HepG2 (cell line): ENCODE measurements at regions not wholly inside any gene's neighbourhood (a gene's known extent, or its start where the extent isn't known, plus 50 kb on each side); places are given as distances from the start of the nearest gene placed in this dataset.

Source experiments
- ATAC-seq: fragments of 200-7000 bp; cut with Tn5 transposase; 3 replicates; pipeline ENCODE4 v1.9.1; 2020; ENCODE audit warnings: mild to moderate bottlenecking, moderate library complexity
- BruUV-seq: library from RNA; stranded (reverse); fragments of 400-500 nt; replicated peaks from 2 replicates; lab custom pipeline; 2021; lab: Mats Ljungman, UMichigan
- CTCF ChIA-PET: fragments of 300-600 bp; formaldehyde crosslinking; extraction: SDS; loops from one replicate; lab custom pipeline; 2021; ENCODE audit warnings: low total read pairs, inconsistent platforms, low intra/inter-chr PET ratio; lab: Yijun Ruan, JAX
- POLR2A ChIA-PET: fragments of 350-600 bp; sonication (Branson Sonifier 250); formaldehyde crosslinking; loops from one replicate; lab custom pipeline; 2020; ENCODE audit warnings: antibody characterized with exemption, inconsistent platforms; lab: Yijun Ruan, JAX
- DNase-seq: peaks from one replicate; pipeline ENCODE4 v3.0.0-alpha.2; 2015; ENCODE audit warnings: low spot score
- FAIRE-seq: peaks from 3 replicates; lab custom pipeline; 2011; peaks lifted over from hg19 to GRCh38; lab: Jason Lieb, UNC
- H2AFZ ChIP-seq: one replicate; pipeline ENCODE4 v1.6.1; 2011; ENCODE audit warnings: low read length, inconsistent platforms
- H3K27ac ChIP-seq: fragments of 300-600 bp; 3 replicates; pipeline ENCODE4 v1.8.0; 2011; ENCODE audit warnings: mixed run types, mild to moderate bottlenecking, mixed read lengths, low read length, inconsistent platforms; ENCODE audit not compliant: insufficient read depth; ENCODE audit errors: extremely low read length
- H3K27me3 ChIP-seq, 2 experiments: fragments of 200-600 bp in 1 of 2; 2 replicates in 1 of 2; 3 replicates in 1 of 2; pipeline versions ENCODE4 v1.6.0 to v1.8.0; 2011; ENCODE audit warnings: low read length in 2 of 2, mild to moderate bottlenecking in 2 of 2, moderate library complexity in 2 of 2, inconsistent platforms in 1 of 2; ENCODE audit not compliant: insufficient read depth in 2 of 2, control insufficient read depth in 1 of 2
- H3K36me3 ChIP-seq, 2 experiments: fragments of 200-600 bp in 1 of 2; replicated peaks in 1 of 2; 2 replicates in 1 of 2; 3 replicates in 1 of 2; pipeline versions ENCODE4 v1.5.1 to v1.8.0; 2011; ENCODE audit warnings: low read length in 2 of 2, inconsistent platforms in 1 of 2; ENCODE audit not compliant: insufficient read depth in 2 of 2, control insufficient read depth in 1 of 2
- H3K4me1 ChIP-seq: 2 replicates; pipeline ENCODE4 v1.5.1; 2012; ENCODE audit warnings: low read length, inconsistent platforms; ENCODE audit not compliant: insufficient read depth
- H3K4me2 ChIP-seq: 2 replicates; pipeline ENCODE4 v1.6.0; 2011; ENCODE audit warnings: low read depth, low read length, inconsistent platforms
- H3K4me3 ChIP-seq, 3 experiments: fragments of 200-600 bp in 1 of 3; sonication (generic), shearing (Covaris generic) in 1 of 3; replicated peaks in 1 of 3; 2 replicates each; pipeline ENCODE4 v1.5.1; 2011 to 2016; ENCODE audit warnings: low read length in 3 of 3, inconsistent platforms in 2 of 3, low read depth in 2 of 3, mild to moderate bottlenecking in 2 of 3, control low read depth in 1 of 3, mixed read lengths in 1 of 3; ENCODE audit not compliant: insufficient read depth in 1 of 3
- H3K79me2 ChIP-seq: one replicate; pipeline ENCODE4 v1.6.1; 2011; ENCODE audit warnings: low read length, inconsistent platforms; ENCODE audit not compliant: insufficient read depth
- H3K9ac ChIP-seq: 2 replicates; pipeline ENCODE4 v1.6.0; 2011; ENCODE audit warnings: mild to moderate bottlenecking, low read depth, low read length, inconsistent platforms; ENCODE audit not compliant: insufficient read depth
- H3K9me3 ChIP-seq: 2 replicates; pipeline ENCODE4 v1.5.1; 2012; ENCODE audit warnings: mild to moderate bottlenecking, low read length
- H4K20me1 ChIP-seq: 2 replicates; pipeline ENCODE4 v1.6.0; 2011; ENCODE audit warnings: inconsistent platforms, mild to moderate bottlenecking, low read length, moderate library complexity; ENCODE audit not compliant: insufficient read depth
- CBX2 ChIP-seq, 2 experiments: fragments of 200-600 bp in 1 of 2; sonication (generic); formaldehyde crosslinking in 1 of 2; IDR thresholded peaks; 2 replicates each; pipeline versions ENCODE4 v1.7.0 to v1.8.1; 2018 to 2022; ENCODE audit warnings: low read depth in 2 of 2, low read length in 1 of 2, mild to moderate bottlenecking in 1 of 2, missing genetic modification reagents in 1 of 2
- CCDC6 ChIP-seq: sonication (generic); formaldehyde crosslinking; IDR thresholded peaks from 2 replicates; pipeline ENCODE4 v1.8.1; 2022; ENCODE audit warnings: mild to moderate bottlenecking, missing genetic modification reagents, moderate library complexity
- ELF4 ChIP-seq: sonication (generic); formaldehyde crosslinking; IDR thresholded peaks from 2 replicates; pipeline ENCODE4 v1.5.0; 2020; ENCODE audit warnings: missing genetic modification reagents, mild to moderate bottlenecking, moderate library complexity, borderline replicate concordance
- GZF1 ChIP-seq: sonication (generic); formaldehyde crosslinking; IDR thresholded peaks from 2 replicates; pipeline ENCODE4 v1.5.1; 2020; ENCODE audit warnings: mild to moderate bottlenecking, missing genetic modification reagents
- ONECUT2 ChIP-seq: sonication (generic); formaldehyde crosslinking; IDR thresholded peaks from 2 replicates; pipeline ENCODE4 v1.4.0; 2020; ENCODE audit warnings: missing genetic modification reagents
- YEATS4 ChIP-seq: sonication (generic); formaldehyde crosslinking; IDR thresholded peaks from 2 replicates; pipeline ENCODE4 v1.4.0; 2020; ENCODE audit warnings: missing genetic modification reagents, borderline replicate concordance
- YY1 ChIP-seq: IDR thresholded peaks from 2 replicates; pipeline ENCODE4 v1.6.1; 2011; ENCODE audit warnings: low read length, low read depth, moderate library complexity, mild to moderate bottlenecking; ENCODE audit not compliant: insufficient read depth, insufficient replicate concordance
- ZKSCAN1 ChIP-seq: fragments of 150-350 bp; IDR thresholded peaks from 2 replicates; pipeline ENCODE4 v1.6.1; 2014; ENCODE audit warnings: low read length
- ZNF138 ChIP-seq: sonication (generic); formaldehyde crosslinking; IDR thresholded peaks from 2 replicates; pipeline ENCODE4 v1.5.0; 2020; ENCODE audit warnings: mild to moderate bottlenecking, low read depth, missing genetic modification reagents
- ZNF468 ChIP-seq: sonication (generic); formaldehyde crosslinking; IDR thresholded peaks from 2 replicates; pipeline ENCODE4 v1.8.0; 2022; ENCODE audit warnings: mild to moderate bottlenecking, moderate library complexity, missing genetic modification reagents
- ZNF75D ChIP-seq: sonication (generic); formaldehyde crosslinking; IDR thresholded peaks from 2 replicates; pipeline ENCODE4 v1.8.1; 2023; ENCODE audit warnings: missing genetic modification reagents, mild to moderate bottlenecking, borderline replicate concordance
- ZNF781 ChIP-seq: sonication (generic); formaldehyde crosslinking; IDR thresholded peaks from 2 replicates; pipeline ENCODE4 v1.5.1; 2020; ENCODE audit warnings: borderline replicate concordance, mild to moderate bottlenecking, missing genetic modification reagents; ENCODE audit errors: not compliant biosample characterization
- WGBS: methylation state at CpG from one replicate; pipeline ENCODE4 v1.1.6; 2017; ENCODE audit warnings: low lambda C conversion rate; 5-methylcytosine and 5-hydroxymethylcytosine counted together
- in situ Hi-C: cut with HindIII; loops from 2 replicates; pipeline ENCODE4 v1.10.0; 2017; ENCODE audit warnings: low pct_unique_long_range_greater_than_20kb; ENCODE audit not compliant: extremely low pct_ligation_motif_present
- intact Hi-C: fragments of 100-400 bp; cut with micrococcal nuclease; formaldehyde crosslinking; loops from one replicate; pipeline ENCODE4 v1.10.0; 2022; ENCODE audit not compliant: unreplicated experiment
- TF ChIP-seq, protein P1 (sequence below): IDR thresholded peaks from 2 replicates; pipeline ENCODE4 v1.6.1; 2018; ENCODE audit warnings: missing genetic modification reagents
- TF ChIP-seq, protein P2 (sequence below): sonication (generic); formaldehyde crosslinking; IDR thresholded peaks from 2 replicates; pipeline ENCODE4 v1.9.0; 2021; ENCODE audit warnings: missing genetic modification reagents, mild to moderate bottlenecking, borderline replicate concordance
- TF ChIP-seq, protein P3 (sequence below): IDR thresholded peaks from 2 replicates; pipeline ENCODE4 v1.6.1; 2016; ENCODE audit warnings: mild to moderate bottlenecking

DNA sequence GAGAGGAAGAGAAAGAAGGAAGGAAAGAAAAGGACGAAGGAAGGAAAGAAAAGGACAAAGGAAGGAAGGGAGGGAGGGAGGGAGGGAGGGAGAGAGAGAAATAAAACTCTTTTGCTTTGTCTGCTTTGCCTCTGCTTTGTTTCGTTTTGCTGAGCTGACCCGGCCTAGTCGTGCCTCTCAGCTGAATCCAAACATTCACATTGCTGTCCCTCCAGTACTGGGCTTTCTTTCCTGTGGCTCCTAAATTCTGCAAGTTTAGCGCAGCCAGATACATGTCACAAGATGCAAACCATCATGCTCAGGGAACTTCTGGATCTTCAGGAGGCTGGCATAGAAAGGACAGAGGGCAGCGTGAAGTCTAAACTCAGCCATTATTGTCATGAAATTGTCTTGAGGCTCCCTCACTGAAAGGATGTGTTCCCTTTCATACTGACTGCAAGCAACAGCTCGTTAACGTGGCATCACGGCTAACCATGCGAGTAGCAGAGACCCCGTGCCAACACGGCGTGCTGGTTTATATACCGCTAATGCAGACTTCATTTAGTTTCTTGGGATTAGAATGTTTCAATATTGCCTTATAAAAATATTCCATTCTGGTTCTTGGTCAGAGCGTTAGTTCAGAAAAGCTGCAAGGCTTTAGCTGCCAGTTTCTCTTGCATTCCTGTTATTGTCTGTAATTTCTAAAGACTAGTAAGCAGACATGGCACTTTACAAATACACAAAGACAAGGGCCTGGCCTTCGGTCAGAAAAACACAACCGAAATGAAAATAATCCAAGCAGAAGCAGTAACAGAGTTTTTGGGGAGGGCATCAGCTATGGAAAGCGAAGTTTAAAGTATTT lies 94.2 kb downstream of the TMEM174 start:
- Histone ChIP-seq H3K4me2 (no peak overlapping the region), H4K20me1 (no peaks in the 10 kb centered on the region), H3K27me3 (peaks cover 0 to 51% of the 10 kb centered on the region in 2 experiments), H3K4me1 (no peaks in the 10 kb centered on the region), H3K9ac (no peak overlapping the region), H3K36me3 (no peaks in the 10 kb centered on the region), H3K79me2 (no peaks in the 10 kb centered on the region), H2AFZ (no peak overlapping the region), H3K4me3 (no peak overlapping the region), H3K9me3 (no peaks in the 10 kb centered on the region), H3K27ac (no peak overlapping the region)
- BruUV-seq = no TSS peak
- FAIRE-seq = no peak
- WGBS = 40% methylated on average over 18 of the region's 18 CpGs
- in situ Hi-C loops (no loop called here), intact Hi-C loops (no loop called here)
- ATAC-seq = no peak
- ChIA-PET CTCF (no interaction called here), POLR2A (no interaction called here)
- TF ChIP-seq ZNF75D (CRISPR knock-in tag) = no peak
- no peak for TF ChIP-seq YY1
- no peak for TF ChIP-seq ONECUT2 (CRISPR knock-in tag)
- no peak for TF ChIP-seq ZNF138 (CRISPR knock-in tag)
- TF ChIP-seq ELF4 = no peak
- TF ChIP-seq, protein P1, sequence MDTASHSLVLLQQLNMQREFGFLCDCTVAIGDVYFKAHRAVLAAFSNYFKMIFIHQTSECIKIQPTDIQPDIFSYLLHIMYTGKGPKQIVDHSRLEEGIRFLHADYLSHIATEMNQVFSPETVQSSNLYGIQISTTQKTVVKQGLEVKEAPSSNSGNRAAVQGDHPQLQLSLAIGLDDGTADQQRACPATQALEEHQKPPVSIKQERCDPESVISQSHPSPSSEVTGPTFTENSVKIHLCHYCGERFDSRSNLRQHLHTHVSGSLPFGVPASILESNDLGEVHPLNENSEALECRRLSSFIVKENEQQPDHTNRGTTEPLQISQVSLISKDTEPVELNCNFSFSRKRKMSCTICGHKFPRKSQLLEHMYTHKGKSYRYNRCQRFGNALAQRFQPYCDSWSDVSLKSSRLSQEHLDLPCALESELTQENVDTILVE (CRISPR knock-in tag) = no peak
- TF ChIP-seq ZKSCAN1 = no peak
- TF ChIP-seq CCDC6 (CRISPR knock-in tag) = no peak
- TF ChIP-seq GZF1 (CRISPR knock-in tag) = no peak
- TF ChIP-seq, protein P2, sequence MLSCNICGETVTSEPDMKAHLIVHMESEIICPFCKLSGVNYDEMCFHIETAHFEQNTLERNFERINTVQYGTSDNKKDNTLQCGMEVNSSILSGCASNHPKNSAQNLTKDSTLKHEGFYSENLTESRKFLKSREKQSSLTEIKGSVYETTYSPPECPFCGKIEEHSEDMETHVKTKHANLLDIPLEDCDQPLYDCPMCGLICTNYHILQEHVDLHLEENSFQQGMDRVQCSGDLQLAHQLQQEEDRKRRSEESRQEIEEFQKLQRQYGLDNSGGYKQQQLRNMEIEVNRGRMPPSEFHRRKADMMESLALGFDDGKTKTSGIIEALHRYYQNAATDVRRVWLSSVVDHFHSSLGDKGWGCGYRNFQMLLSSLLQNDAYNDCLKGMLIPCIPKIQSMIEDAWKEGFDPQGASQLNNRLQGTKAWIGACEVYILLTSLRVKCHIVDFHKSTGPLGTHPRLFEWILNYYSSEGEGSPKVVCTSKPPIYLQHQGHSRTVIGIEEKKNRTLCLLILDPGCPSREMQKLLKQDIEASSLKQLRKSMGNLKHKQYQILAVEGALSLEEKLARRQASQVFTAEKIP (CRISPR knock-in tag) = no peak
- TF ChIP-seq, protein P3, sequence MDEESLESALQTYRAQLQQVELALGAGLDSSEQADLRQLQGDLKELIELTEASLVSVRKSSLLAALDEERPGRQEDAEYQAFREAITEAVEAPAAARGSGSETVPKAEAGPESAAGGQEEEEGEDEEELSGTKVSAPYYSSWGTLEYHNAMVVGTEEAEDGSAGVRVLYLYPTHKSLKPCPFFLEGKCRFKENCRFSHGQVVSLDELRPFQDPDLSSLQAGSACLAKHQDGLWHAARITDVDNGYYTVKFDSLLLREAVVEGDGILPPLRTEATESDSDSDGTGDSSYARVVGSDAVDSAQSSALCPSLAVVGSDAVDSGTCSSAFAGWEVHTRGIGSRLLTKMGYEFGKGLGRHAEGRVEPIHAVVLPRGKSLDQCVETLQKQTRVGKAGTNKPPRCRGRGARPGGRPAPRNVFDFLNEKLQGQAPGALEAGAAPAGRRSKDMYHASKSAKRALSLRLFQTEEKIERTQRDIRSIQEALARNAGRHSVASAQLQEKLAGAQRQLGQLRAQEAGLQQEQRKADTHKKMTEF = no peak
- TF ChIP-seq CBX2 (IDR thresholded peaks at IDR 0.05; ENCODE audit: low read depth, low read length) = no peak
- TF ChIP-seq CBX2 (CRISPR knock-in tag; IDR thresholded peaks at IDR 0.05; ENCODE audit: low read depth) = no peak
- no peak for TF ChIP-seq ZNF781 (CRISPR knock-in tag)
- TF ChIP-seq YEATS4 = no peak
- TF ChIP-seq ZNF468 = no peak
- DNase-seq = no peak
